Gastrocnemius medialis (tissue), 4 donors: ENCODE measurements at regions not wholly inside any gene's neighbourhood (a gene's known extent, or its start where the extent isn't known, plus 50 kb on each side); places are given as distances from the start of the nearest gene placed in this dataset.

Experiments
- POLR2A ChIP-seq, 2 donors: fragments of 450-650 bp; IDR thresholded peaks; one replicate each; pipeline ENCODE4 v1.6.1; 2017; ENCODE audit warnings: antibody characterized with exemption in 2 of 2, mild to moderate bottlenecking in 2 of 2, moderate library complexity in 2 of 2
- TF ChIP-seq, protein P1 (sequence below), 5 experiments: fragments of 450-650 bp in 3 of 5; fragments of 200-600 bp in 2 of 5; sonication (generic) in 2 of 5; IDR thresholded peaks in 4 of 5; conservative IDR thresholded peaks in 1 of 5; 1 replicate in 4 of 5; 2 replicates in 1 of 5; pipeline ENCODE4 v1.5.1; 2016 to 2019; ENCODE audit warnings: antibody characterized with exemption in 5 of 5, mild to moderate bottlenecking in 3 of 5, moderate library complexity in 3 of 5

DNA sequence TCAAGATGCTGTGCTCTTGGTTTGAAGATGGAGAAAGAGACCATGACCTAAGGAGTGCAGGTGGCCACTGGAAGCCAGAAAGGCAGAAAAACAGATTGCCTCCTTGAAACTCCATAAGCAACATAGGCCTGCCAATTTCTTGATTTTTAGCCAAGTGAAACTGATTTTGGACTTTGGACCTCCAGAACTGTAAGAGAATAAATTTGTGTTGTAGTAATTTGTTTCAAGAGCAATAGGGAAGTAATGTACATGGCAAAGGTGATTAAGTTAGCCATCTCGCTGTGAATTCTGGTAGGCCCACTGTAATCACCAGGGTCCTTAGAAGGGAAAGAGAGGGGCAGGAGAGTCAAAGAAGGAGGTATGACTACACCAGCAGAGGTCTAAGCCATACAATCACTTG, 238.8 kb downstream of the CNTN3 start:
- TF ChIP-seq, protein P1, sequence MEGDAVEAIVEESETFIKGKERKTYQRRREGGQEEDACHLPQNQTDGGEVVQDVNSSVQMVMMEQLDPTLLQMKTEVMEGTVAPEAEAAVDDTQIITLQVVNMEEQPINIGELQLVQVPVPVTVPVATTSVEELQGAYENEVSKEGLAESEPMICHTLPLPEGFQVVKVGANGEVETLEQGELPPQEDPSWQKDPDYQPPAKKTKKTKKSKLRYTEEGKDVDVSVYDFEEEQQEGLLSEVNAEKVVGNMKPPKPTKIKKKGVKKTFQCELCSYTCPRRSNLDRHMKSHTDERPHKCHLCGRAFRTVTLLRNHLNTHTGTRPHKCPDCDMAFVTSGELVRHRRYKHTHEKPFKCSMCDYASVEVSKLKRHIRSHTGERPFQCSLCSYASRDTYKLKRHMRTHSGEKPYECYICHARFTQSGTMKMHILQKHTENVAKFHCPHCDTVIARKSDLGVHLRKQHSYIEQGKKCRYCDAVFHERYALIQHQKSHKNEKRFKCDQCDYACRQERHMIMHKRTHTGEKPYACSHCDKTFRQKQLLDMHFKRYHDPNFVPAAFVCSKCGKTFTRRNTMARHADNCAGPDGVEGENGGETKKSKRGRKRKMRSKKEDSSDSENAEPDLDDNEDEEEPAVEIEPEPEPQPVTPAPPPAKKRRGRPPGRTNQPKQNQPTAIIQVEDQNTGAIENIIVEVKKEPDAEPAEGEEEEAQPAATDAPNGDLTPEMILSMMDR (IDR thresholded peaks at IDR 0.05 in 4 of 5, conservative IDR thresholded peaks at IDR 0.05 in 1 of 5), result no peak
- TF ChIP-seq POLR2A (IDR thresholded peaks at IDR 0.05), result no peak
